SK-N-SH (cell line): ENCODE measurements at regions not wholly inside any gene's neighbourhood (a gene's known extent, or its start where the extent isn't known, plus 50 kb on each side); places are given as distances from the start of the nearest gene placed in this dataset.

ENCODE experiments used
- CTCF ChIP-seq: fragments of 200-600 bp; sonication (generic); IDR thresholded peaks from 2 replicates; pipeline ENCODE4 v1.6.1; 2017; ENCODE audit warnings: antibody characterized with exemption, mild to moderate bottlenecking, moderate library complexity
- POLR2AphosphoS5 ChIP-seq: IDR thresholded peaks from 2 replicates; pipeline ENCODE4 v1.6.1; 2012; ENCODE audit warnings: low read depth, low read length
- RAD21 ChIP-seq: IDR thresholded peaks from 2 replicates; pipeline ENCODE4 v1.6.1; 2012; ENCODE audit warnings: mild to moderate bottlenecking, low read length

- peak; percentile 93 for TF ChIP-seq RAD21
- TF ChIP-seq POLR2AphosphoS5, result no peak
- TF ChIP-seq CTCF, result peak; percentile 96
These were observed 475.4 kb upstream of the NR5A2 start for GRCh38 chr1:199551967-199552565.
